ENCODE measurements at regions not wholly inside any gene's neighbourhood (a gene's known extent, or its start where the extent isn't known, plus 50 kb on each side); places are given as distances from the start of the nearest gene placed in this dataset.

GRCh38 chr5:171555160-171555559, 135.7 kb downstream of the FGF18 start:
- DNase-seq (ENCODE audit: low read depth) = no peak
- no peak overlapping the region for H3K4me3 ChIP-seq (ENCODE audit: low read depth, low read length)
- TF ChIP-seq, protein P1, sequence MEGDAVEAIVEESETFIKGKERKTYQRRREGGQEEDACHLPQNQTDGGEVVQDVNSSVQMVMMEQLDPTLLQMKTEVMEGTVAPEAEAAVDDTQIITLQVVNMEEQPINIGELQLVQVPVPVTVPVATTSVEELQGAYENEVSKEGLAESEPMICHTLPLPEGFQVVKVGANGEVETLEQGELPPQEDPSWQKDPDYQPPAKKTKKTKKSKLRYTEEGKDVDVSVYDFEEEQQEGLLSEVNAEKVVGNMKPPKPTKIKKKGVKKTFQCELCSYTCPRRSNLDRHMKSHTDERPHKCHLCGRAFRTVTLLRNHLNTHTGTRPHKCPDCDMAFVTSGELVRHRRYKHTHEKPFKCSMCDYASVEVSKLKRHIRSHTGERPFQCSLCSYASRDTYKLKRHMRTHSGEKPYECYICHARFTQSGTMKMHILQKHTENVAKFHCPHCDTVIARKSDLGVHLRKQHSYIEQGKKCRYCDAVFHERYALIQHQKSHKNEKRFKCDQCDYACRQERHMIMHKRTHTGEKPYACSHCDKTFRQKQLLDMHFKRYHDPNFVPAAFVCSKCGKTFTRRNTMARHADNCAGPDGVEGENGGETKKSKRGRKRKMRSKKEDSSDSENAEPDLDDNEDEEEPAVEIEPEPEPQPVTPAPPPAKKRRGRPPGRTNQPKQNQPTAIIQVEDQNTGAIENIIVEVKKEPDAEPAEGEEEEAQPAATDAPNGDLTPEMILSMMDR (IDR thresholded peaks at IDR 0.05; ENCODE audit: insufficient read depth, low read length) = no peak

DNA sequence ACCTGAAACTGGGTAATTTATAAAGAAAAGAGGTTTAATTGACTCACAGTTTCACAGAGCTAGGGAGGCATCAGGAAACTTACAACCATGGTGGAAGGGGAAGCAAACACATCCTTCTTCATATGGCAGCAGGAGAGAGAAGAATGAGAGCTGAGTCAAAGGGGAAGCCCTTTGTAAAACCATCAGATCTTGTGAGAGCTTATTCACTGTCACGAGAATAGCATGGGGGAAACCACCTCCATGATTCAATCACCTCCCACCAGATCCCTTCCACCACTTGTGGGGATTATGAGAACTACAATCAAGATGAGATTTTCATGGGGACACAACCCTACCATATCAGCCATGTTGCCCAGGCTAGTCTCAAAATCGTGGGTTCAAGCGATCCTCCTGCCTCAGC, 143.4 kb downstream of the FGF18 start:
- TF ChIP-seq, protein P1 (IDR thresholded peaks at IDR 0.05; ENCODE audit: insufficient read depth, low read length) = no peak
- no peak for DNase-seq (ENCODE audit: low read depth)
- no peak overlapping the region for H3K4me3 ChIP-seq (ENCODE audit: low read depth, low read length)

DNA sequence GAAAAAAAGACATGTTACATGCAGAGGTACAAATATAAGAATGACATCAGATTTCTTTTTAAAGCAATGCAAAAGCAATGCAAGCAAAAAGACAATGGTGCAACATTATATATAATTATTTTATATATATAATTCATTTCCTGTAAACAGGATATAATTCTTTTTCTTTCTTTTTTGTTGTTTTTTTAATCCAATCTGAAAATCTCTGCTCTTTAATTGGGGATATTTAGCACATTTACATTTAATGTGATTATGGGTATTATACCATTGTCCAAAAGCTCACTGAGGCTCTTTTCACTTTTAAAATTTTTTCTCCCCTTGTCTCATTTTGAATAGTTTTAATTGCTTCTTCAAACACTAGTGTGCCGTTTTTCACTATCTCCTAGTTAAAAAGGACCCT, 148.9 kb downstream of the FGF18 start:
- no peak for DNase-seq (ENCODE audit: low read depth)
- H3K4me3 ChIP-seq (ENCODE audit: low read depth, low read length) = no peak overlapping the region
- TF ChIP-seq, protein P1 (IDR thresholded peaks at IDR 0.05; ENCODE audit: insufficient read depth, low read length) = no peak

DNA sequence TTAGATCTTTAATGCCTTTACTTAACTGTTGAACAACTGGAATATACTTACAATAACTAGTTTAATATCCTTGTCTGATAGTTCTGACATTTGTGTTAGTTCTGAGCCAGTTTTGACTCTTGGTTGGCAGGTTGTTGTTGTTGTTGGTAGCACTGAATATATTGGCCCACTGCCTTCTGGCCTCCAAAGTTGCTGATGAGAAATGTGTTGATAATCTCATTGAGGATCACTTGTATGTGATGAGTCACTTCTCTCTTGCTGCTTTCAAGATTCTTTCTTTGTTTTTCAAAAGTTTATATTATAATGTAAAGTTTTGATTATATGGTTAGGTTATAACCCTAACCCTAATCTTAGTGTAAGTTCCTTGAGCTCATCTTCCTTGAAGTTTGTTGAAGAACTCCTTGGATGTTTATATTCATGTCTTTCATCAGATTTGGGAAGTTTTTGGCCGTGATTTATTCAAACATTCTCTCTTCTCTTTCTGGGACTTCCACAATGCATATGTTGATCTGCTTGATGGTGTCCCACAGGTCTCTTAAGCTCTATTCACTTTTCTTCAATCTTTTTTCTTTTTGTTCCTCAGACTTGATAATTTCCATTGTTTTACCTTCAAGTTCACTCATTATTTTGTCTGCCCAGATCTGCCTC, 149.7 kb downstream of the FGF18 start:
- DNase-seq (ENCODE audit: low read depth) = no peak
- H3K4me3 ChIP-seq (ENCODE audit: low read depth, low read length) = no peak overlapping the region
- TF ChIP-seq, protein P1 (IDR thresholded peaks at IDR 0.05; ENCODE audit: insufficient read depth, low read length) = no peak

- no peak overlapping the region for H3K4me3 ChIP-seq (ENCODE audit: low read depth, low read length)
- TF ChIP-seq, protein P1 (IDR thresholded peaks at IDR 0.05; ENCODE audit: insufficient read depth, low read length) = no peak
- DNase-seq (ENCODE audit: low read depth) = peak; percentile 31
These were observed 150.9 kb downstream of the FGF18 start for GRCh38 chr5:171570244-171570825.

DNA sequence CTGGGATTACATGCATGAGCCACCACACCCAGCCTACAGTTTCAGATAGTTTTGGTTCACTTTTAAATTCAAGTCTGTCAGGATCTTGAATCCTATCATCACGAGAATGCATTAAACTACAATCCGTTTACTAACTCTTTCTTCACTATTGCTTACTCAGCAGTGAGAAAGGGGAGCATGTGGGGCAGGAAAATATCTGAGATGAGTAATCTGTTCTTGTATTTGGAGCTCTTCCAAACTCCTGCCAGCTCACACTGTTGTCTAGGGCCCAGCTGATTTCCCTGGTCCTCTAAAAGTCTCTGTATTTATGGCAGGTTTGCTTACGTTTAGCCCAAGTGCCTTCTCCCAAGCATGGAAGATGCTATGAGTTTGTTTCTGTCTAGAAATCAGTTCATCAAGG, 152.2 kb downstream of the FGF18 start:
- DNase-seq (ENCODE audit: low read depth) = peak; percentile 50
- H3K4me3 ChIP-seq (ENCODE audit: low read depth, low read length) = no peak overlapping the region
- TF ChIP-seq, protein P1 (IDR thresholded peaks at IDR 0.05; ENCODE audit: insufficient read depth, low read length) = no peak
